Left ventricle myocardium inferior (tissue), 1 donor: ENCODE measurements at regions not wholly inside any gene's neighbourhood (a gene's known extent, or its start where the extent isn't known, plus 50 kb on each side); places are given as distances from the start of the nearest gene placed in this dataset.
"Not testable (repeated sequence)": the region's sequence is repeated elsewhere in the genome, so short reads cannot be mapped to it uniquely, and the experiment has no call there.

Source experiments
- DNase-seq: peaks from one replicate; pipeline ENCODE4 v3.0.0-alpha.2; 2020
- H3K27ac ChIP-seq: fragments of 200-600 bp; replicated peaks from 2 replicates; pipeline ENCODE4 v1.8.0; 2021
- H3K27me3 ChIP-seq: fragments of 200-600 bp; 2 replicates; pipeline ENCODE4 v1.8.0; 2021; ENCODE audit warnings: low read depth
- H3K36me3 ChIP-seq: fragments of 200-600 bp; 2 replicates; pipeline ENCODE4 v1.8.0; 2021
- H3K4me1 ChIP-seq: fragments of 200-600 bp; 2 replicates; pipeline ENCODE4 v1.8.0; 2021
- H3K4me3 ChIP-seq: fragments of 200-600 bp; 2 replicates; pipeline ENCODE4 v1.8.0; 2021; ENCODE audit warnings: mild to moderate bottlenecking, moderate library complexity
- H3K9me3 ChIP-seq: fragments of 200-600 bp; replicated peaks from 2 replicates; pipeline ENCODE4 v1.8.0; 2021
- intact Hi-C: fragments of 100-400 bp; cut with micrococcal nuclease; formaldehyde crosslinking; loops from one replicate; pipeline ENCODE4 v1.11.0; 2022
- TF ChIP-seq, protein P1 (sequence below): fragments of 200-600 bp; IDR thresholded peaks from 2 replicates; pipeline ENCODE4 v1.8.0; 2021; ENCODE audit warnings: antibody characterized with exemption, mild to moderate bottlenecking, borderline replicate concordance
- donor health status: DM: no; HTN: yes; CAD: no; lungs with severe emphysema.

DNA sequence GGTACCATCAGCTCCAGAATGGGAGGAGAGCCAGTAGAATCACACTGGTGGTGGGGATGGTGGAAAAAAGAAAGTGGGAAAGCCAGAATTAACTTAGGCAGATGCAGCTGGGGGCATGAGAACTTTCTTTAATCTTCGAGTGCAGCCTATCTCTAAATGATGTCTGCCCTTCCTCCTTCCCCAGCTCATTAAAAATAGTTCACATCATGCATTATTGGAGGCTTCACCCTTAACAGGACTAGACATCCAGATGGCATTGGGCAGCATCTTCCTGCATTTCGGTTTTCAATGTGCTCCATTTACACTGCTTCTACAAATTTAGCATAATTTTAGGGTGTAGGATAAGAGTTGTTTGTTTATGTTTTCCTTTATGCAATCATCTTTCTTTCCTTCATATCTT is 272.8 kb downstream of the COG6 start:
- no peak for DNase-seq
- peaks cover 29% of the 10 kb centered on the region for H3K9me3 ChIP-seq
- no peak overlapping the region for H3K27ac ChIP-seq
- intact Hi-C loops = no loop called here
- TF ChIP-seq, protein P1, sequence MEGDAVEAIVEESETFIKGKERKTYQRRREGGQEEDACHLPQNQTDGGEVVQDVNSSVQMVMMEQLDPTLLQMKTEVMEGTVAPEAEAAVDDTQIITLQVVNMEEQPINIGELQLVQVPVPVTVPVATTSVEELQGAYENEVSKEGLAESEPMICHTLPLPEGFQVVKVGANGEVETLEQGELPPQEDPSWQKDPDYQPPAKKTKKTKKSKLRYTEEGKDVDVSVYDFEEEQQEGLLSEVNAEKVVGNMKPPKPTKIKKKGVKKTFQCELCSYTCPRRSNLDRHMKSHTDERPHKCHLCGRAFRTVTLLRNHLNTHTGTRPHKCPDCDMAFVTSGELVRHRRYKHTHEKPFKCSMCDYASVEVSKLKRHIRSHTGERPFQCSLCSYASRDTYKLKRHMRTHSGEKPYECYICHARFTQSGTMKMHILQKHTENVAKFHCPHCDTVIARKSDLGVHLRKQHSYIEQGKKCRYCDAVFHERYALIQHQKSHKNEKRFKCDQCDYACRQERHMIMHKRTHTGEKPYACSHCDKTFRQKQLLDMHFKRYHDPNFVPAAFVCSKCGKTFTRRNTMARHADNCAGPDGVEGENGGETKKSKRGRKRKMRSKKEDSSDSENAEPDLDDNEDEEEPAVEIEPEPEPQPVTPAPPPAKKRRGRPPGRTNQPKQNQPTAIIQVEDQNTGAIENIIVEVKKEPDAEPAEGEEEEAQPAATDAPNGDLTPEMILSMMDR = no peak
- H3K27me3 ChIP-seq = no peaks in the 10 kb centered on the region
- no peak overlapping the region for H3K4me3 ChIP-seq
- no peaks in the 10 kb centered on the region for H3K36me3 ChIP-seq
- H3K4me1 ChIP-seq = no peaks in the 10 kb centered on the region

DNA sequence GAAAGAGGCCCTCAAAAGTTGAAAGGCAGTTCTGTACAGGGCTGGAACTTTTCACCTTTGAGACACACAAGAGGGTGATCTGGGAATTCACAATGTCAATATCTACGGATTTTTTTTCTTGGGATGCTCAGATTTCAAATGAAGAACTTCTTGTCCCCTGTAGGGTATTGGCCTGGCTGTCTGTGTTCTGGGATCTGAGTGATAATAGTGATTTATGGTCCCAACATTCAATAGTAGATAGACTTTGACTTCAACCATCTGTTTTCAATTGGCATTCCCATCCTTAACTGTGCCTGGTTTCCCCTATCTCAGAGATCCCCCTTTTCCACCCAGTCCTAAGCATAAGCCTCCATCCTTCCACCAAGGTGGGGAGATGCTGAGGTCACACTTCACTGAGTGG is 274.1 kb downstream of the COG6 start:
- Histone ChIP-seq H3K27ac (no peak overlapping the region), H3K4me1 (no peaks in the 10 kb centered on the region), H3K4me3 (no peak overlapping the region), H3K9me3 (peaks cover 19% of the 10 kb centered on the region), H3K27me3 (no peaks in the 10 kb centered on the region), H3K36me3 (no peaks in the 10 kb centered on the region)
- DNase-seq = no peak
- intact Hi-C loops = no loop called here
- TF ChIP-seq, protein P1 = no peak

DNA sequence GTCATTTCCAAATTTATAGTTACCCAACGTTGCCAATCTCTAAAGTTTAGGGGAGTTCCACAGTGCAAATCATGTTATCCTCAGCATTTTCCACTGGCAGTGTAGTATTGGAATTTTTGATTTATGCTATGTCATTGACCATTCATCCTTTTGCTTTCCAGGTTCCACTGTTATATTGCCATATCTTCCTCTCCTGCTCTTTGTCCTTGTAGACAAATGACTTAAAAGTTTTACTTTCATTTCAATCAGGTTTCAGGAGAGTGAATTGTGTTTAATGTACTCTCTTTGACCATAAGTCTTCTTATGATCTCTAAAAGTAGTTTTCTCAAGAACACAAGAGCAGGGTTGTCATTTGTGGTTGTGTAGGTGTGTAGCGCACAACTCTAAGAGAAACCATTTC is 274.6 kb downstream of the COG6 start:
- no peak for DNase-seq
- H3K27ac ChIP-seq = no peak overlapping the region
- no peak overlapping the region for H3K4me3 ChIP-seq
- intact Hi-C loops = no loop called here
- TF ChIP-seq, protein P1 = no peak
- no peaks in the 10 kb centered on the region for H3K27me3 ChIP-seq
- no peaks in the 10 kb centered on the region for H3K4me1 ChIP-seq
- H3K36me3 ChIP-seq = no peaks in the 10 kb centered on the region
- peaks cover 14% of the 10 kb centered on the region for H3K9me3 ChIP-seq

DNA sequence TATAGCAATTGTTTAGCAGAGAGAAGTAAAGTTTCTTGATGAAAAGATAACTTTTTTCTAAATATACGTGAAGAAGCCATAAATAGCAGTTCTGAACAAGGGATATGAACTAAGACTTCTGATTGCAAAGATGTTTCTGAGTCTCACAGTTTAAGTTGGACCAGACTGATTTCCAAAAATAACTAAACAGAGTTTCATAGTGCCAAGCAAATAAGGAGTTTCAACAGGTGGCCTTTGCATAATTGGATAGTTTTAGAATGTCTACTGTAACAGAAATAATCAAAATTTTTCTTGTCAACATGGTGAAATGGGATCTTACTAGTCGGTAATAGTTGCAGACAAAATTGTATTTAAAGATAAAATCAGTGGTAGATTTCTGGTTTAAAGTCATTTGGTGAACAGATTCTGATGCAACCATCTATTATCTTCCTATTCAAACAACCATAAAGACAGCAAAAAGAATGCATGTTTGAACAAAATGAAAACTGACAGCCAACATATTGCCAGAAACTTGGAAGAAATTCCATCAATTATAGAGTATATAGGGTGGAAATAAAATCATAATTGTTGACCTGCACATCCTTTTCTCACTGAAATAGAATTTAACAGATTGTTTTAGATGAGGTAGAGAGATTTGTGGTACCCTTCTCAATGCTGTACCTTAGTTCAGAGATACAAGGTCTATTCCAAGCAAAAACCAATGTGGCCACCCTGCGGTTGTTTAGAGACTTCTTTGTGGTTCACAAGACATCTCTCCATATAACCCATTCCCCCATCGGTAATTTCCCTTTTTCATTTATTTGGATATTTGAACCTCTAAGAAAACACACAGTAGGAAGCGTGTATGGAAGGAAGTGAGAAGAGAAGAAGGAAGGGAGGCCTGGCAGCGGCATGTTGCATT is 275.3 kb downstream of the COG6 start:
- H3K27me3 ChIP-seq = no peaks in the 10 kb centered on the region
- no peak overlapping the region for H3K4me3 ChIP-seq
- intact Hi-C loops = no loop called here
- no peak for DNase-seq
- no peaks in the 10 kb centered on the region for H3K36me3 ChIP-seq
- TF ChIP-seq, protein P1 = no peak
- peaks cover 7% of the 10 kb centered on the region for H3K9me3 ChIP-seq
- no peaks in the 10 kb centered on the region for H3K4me1 ChIP-seq
- no peak overlapping the region for H3K27ac ChIP-seq

DNA sequence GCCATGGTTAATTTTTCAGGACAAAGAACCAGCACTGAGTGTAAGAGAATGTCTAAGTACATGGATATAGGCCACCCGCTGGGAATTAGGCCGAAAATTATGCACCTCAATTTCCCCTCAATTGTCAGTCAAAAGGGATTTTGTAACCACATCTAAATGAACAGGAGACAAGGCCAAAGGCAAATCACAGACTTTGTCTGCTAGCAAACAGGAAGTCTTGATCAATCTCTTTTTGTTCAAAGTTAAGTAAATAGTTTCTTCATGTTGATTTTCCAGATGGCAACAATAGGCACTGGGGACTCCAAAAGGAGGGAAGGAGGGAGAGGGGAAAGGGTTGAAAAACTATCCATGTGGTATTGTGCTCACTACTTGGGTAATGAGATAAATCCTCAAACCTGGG is 276.0 kb downstream of the COG6 start:
- H3K9me3 ChIP-seq = no peaks in the 10 kb centered on the region
- intact Hi-C loops = no loop called here
- no peak for DNase-seq
- H3K27ac ChIP-seq = no peak overlapping the region
- TF ChIP-seq, protein P1 = no peak
- no peaks in the 10 kb centered on the region for H3K27me3 ChIP-seq
- no peaks in the 10 kb centered on the region for H3K4me1 ChIP-seq
- no peak overlapping the region for H3K4me3 ChIP-seq
- no peaks in the 10 kb centered on the region for H3K36me3 ChIP-seq

DNA sequence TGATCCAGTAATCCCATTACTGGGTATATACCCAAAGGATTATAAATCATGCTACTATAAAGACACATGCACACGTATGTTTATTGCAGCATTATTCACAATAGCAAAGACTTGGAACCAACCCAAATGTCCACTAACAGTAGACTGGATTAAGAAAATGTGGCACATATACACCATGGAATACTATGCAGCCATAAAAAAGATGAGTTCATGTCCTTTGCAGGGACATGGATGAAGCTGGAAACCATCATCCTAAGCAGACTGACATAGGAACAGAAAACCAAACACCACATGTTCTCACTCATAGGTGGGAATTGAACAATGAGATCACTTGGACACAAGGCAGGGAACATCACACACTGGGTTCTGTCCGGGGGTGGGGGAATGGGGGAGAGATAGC is 277.1 kb downstream of the COG6 start:
- H3K4me1 ChIP-seq, H3K36me3 ChIP-seq, DNase-seq, H3K9me3 ChIP-seq, H3K4me3 ChIP-seq, H3K27me3 ChIP-seq, H3K27ac ChIP-seq, intact Hi-C loops: not testable (repeated sequence)
